BLaER1 treated with 17β-estradiol and CSF1 and Interleukin-3, amounts not matched to agents 10 nM and 100 nM (cell line): ENCODE measurements at regions not wholly inside any gene's neighbourhood (a gene's known extent, or its start where the extent isn't known, plus 50 kb on each side); places are given as distances from the start of the nearest gene placed in this dataset.

Source experiments
- H3K27ac ChIP-seq, 11 experiments: shearing (Covaris generic); formaldehyde crosslinking; 2 replicates each; pipeline ENCODE4 v1.8.1; 2022
- H3K27me3 ChIP-seq, 11 experiments: shearing (Covaris generic); formaldehyde crosslinking; 2 replicates each; pipeline ENCODE4 v1.8.1; 2022
- H3K36me3 ChIP-seq, 11 experiments: shearing (Covaris generic); formaldehyde crosslinking; 2 replicates each; pipeline ENCODE4 v1.8.1; 2022
- H3K4me1 ChIP-seq, 10 experiments: shearing (Covaris generic); formaldehyde crosslinking; 2 replicates each; pipeline ENCODE4 v1.8.1; 2022
- H3K4me2 ChIP-seq, 11 experiments: shearing (Covaris generic); formaldehyde crosslinking; 2 replicates each; pipeline ENCODE4 v1.8.1; 2022
- H3K4me3 ChIP-seq, 10 experiments: shearing (Covaris generic); formaldehyde crosslinking; 2 replicates each; pipeline ENCODE4 v1.8.1; 2022
- H3K9ac ChIP-seq, 11 experiments: shearing (Covaris generic); formaldehyde crosslinking; 2 replicates each; pipeline ENCODE4 v1.8.1; 2022
- H3K9me3 ChIP-seq, 11 experiments: shearing (Covaris generic); formaldehyde crosslinking; replicated peaks in 1 of 11; 2 replicates each; pipeline ENCODE4 v1.8.1; 2022
- H4K20me1 ChIP-seq, 11 experiments: shearing (Covaris generic); formaldehyde crosslinking; 2 replicates each; pipeline ENCODE4 v1.8.1; 2022
- Cebpa-rat ChIP-seq, 11 experiments: shearing (Covaris generic); IDR thresholded peaks; 2 replicates each; pipeline ENCODE4 v1.8.1; 2022

GRCh38 chr18:54712758-54713157, 115.5 kb upstream of the RAB27B start:
- no peak overlapping the region for H3K27ac ChIP-seq
- no peak overlapping the region for H3K4me3 ChIP-seq
- peak overlapping the region in 1 of 11 experiments; percentile 14; a peak in 1 of 22 replicates for H3K4me2 ChIP-seq
- no peaks in the 10 kb centered on the region for H3K36me3 ChIP-seq
- H3K9me3 ChIP-seq, result peaks cover 3 to 12% (median 5%) of the 10 kb centered on the region in 11 experiments; a peak in 13 of 22 replicates
- no peak for TF ChIP-seq Cebpa-rat (IDR thresholded peaks at IDR 0.05)
- H3K27me3 ChIP-seq, result peaks cover 0 to 61% (median 0%) of the 10 kb centered on the region in 11 experiments; a peak in 7 of 22 replicates
- H3K9ac ChIP-seq, result no peak overlapping the region
- H4K20me1 ChIP-seq, result no peaks in the 10 kb centered on the region
- peaks cover 5 to 28% (median 10%) of the 10 kb centered on the region in 10 experiments for H3K4me1 ChIP-seq

GRCh38 chr18:54713386-54713785, 114.9 kb upstream of the RAB27B start:
- Histone ChIP-seq H3K36me3 (no peaks in the 10 kb centered on the region), H4K20me1 (peaks cover 0 to 2% (median 0%) of the 10 kb centered on the region in 11 experiments; a peak in 1 of 22 replicates), H3K4me3 (no peak overlapping the region), H3K4me1 (peaks cover 9 to 32% (median 15%) of the 10 kb centered on the region in 10 experiments), H3K4me2 (peak overlapping the region in 3 of 11 experiments; percentile 17 to 36 (median 26); a peak in 5 of 22 replicates), H3K27me3 (peaks cover 0 to 63% (median 0%) of the 10 kb centered on the region in 11 experiments; a peak in 7 of 22 replicates), H3K27ac (no peak overlapping the region), H3K9ac (no peak overlapping the region), H3K9me3 (peaks cover 0 to 7% (median 0%) of the 10 kb centered on the region in 11 experiments; a peak in 2 of 22 replicates)
- no peak for TF ChIP-seq Cebpa-rat (IDR thresholded peaks at IDR 0.05)

DNA sequence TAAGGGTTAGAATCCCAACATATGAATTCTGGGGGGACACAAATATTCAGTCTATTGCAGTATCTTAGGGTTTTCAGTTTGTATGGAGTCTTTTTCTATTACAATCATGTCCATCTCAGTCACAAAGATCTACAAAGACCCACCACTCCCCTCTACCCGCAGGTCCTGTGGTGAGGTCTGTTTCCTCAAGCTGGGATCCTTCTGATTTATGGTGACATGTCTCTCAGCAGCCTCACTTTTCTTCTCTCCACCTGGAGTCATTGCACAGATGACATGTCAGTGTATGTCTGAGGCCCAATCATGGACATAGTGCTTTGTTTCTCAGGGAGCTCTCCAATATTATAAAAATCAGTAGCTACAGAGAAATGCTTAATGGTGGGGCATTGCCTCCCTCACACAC, 113.4 kb upstream of the RAB27B start:
- TF ChIP-seq Cebpa-rat (IDR thresholded peaks at IDR 0.05), result no peak
- no peaks in the 10 kb centered on the region for H3K36me3 ChIP-seq
- H3K4me3 ChIP-seq, result no peak overlapping the region
- no peak overlapping the region for H3K27ac ChIP-seq
- H3K9me3 ChIP-seq, result peaks cover 0 to 7% (median 0%) of the 10 kb centered on the region in 11 experiments; a peak in 2 of 22 replicates
- H3K9ac ChIP-seq, result no peak overlapping the region
- peaks cover 0 to 4% (median 0%) of the 10 kb centered on the region in 11 experiments; a peak in 1 of 22 replicates for H4K20me1 ChIP-seq
- peaks cover 14 to 44% (median 22%) of the 10 kb centered on the region in 10 experiments for H3K4me1 ChIP-seq
- H3K4me2 ChIP-seq, result no peak overlapping the region
- peaks cover 0 to 73% (median 0%) of the 10 kb centered on the region in 11 experiments; a peak in 7 of 22 replicates for H3K27me3 ChIP-seq

GRCh38 chr18:54716586-54716985, 111.7 kb upstream of the RAB27B start:
- Histone ChIP-seq H3K4me2 (peak overlapping the region in 6 of 11 experiments; percentile 78 to 89 (median 87); a peak in 6 of 22 replicates), H3K27ac (no peak overlapping the region), H3K36me3 (no peaks in the 10 kb centered on the region), H3K9ac (no peak overlapping the region), H3K9me3 (peaks cover 0 to 7% (median 0%) of the 10 kb centered on the region in 11 experiments; a peak in 3 of 22 replicates), H3K27me3 (peaks cover 0 to 90% (median 0%) of the 10 kb centered on the region in 11 experiments; a peak in 7 of 22 replicates), H3K4me3 (no peak overlapping the region), H3K4me1 (peaks cover 14 to 43% (median 22%) of the 10 kb centered on the region in 10 experiments), H4K20me1 (peaks cover 0 to 4% (median 0%) of the 10 kb centered on the region in 11 experiments; a peak in 1 of 22 replicates)
- TF ChIP-seq Cebpa-rat (IDR thresholded peaks at IDR 0.05), result no peak

- TF ChIP-seq Cebpa-rat (IDR thresholded peaks at IDR 0.05), result peak in 5 of 11 experiments; percentile 17 to 88 (median 29); a peak in 5 of 22 replicates
- peak overlapping the region in 8 of 10 experiments; percentile 5 to 57 (median 44); a peak in 9 of 20 replicates for H3K4me3 ChIP-seq
- peaks cover 14 to 43% (median 22%) of the 10 kb centered on the region in 10 experiments for H3K4me1 ChIP-seq
- H3K9ac ChIP-seq, result peak overlapping the region in 5 of 11 experiments; percentile 5 to 57 (median 26); a peak in 7 of 22 replicates
- H3K36me3 ChIP-seq, result no peaks in the 10 kb centered on the region
- peaks cover 0 to 4% (median 0%) of the 10 kb centered on the region in 11 experiments; a peak in 1 of 22 replicates for H4K20me1 ChIP-seq
- peaks cover 0 to 92% (median 0%) of the 10 kb centered on the region in 11 experiments; a peak in 7 of 22 replicates for H3K27me3 ChIP-seq
- H3K9me3 ChIP-seq, result peaks cover 0 to 7% (median 0%) of the 10 kb centered on the region in 11 experiments; a peak in 3 of 22 replicates
- peak overlapping the region; percentile 54 to 89 (median 83) for H3K4me2 ChIP-seq
- peak overlapping the region in 7 of 11 experiments; percentile 5 to 67 (median 47); a peak in 11 of 22 replicates for H3K27ac ChIP-seq
Measured at GRCh38 chr18:54717673-54718407, 110.4 kb upstream of the RAB27B start.

DNA sequence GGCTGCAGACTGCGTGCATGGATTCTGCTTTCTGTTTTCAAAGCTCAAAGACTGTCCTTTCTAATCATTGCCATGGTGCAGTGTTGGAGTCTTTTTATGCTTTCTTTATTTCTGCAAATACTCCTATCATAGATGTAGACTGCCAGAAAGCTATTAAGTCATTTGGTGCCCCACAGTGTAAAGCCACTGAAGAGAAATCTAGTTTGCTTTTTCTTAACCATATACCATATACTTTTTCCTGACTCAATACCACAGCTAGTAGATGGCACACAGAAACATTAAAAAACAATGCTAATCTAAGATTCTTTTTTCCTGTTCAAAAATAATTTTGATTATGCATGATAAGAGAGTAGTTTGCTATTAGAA, 109.9 kb upstream of the RAB27B start:
- H3K36me3 ChIP-seq, result no peaks in the 10 kb centered on the region
- no peak overlapping the region for H3K9ac ChIP-seq
- H3K27ac ChIP-seq, result no peak overlapping the region; a peak in 1 of 22 replicates
- peak overlapping the region in 3 of 10 experiments; percentile 16 to 46 (median 17); a peak in 3 of 20 replicates for H3K4me3 ChIP-seq
- H3K9me3 ChIP-seq, result peaks cover 0 to 7% (median 0%) of the 10 kb centered on the region in 11 experiments; a peak in 3 of 22 replicates
- H3K27me3 ChIP-seq, result peaks cover 0 to 90% (median 0%) of the 10 kb centered on the region in 11 experiments; a peak in 7 of 22 replicates
- H4K20me1 ChIP-seq, result peaks cover 0 to 4% (median 0%) of the 10 kb centered on the region in 11 experiments; a peak in 1 of 22 replicates
- TF ChIP-seq Cebpa-rat (IDR thresholded peaks at IDR 0.05), result no peak
- H3K4me1 ChIP-seq, result peaks cover 14 to 39% (median 22%) of the 10 kb centered on the region in 10 experiments
- peak overlapping the region; percentile 54 to 89 (median 83) for H3K4me2 ChIP-seq

DNA sequence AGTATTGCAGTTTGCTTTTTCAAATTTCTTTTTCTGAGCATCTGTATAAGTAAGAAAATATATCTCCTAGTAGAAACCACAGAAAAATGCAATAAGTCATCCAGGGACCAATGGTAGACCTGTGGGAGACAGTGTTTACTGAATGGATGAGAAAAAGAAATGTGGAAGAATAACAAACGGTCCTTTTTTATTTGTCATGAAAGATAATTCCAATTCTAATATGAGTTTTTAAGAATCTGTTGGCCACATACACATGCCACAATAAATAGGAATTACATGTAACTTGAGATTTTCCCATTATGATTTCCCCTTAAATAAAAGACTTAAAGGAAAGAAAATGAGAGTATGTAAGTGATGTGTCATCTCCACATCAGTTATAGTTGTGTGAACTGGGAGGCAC, 107.7 kb upstream of the RAB27B start:
- no peaks in the 10 kb centered on the region for H3K36me3 ChIP-seq
- H3K4me3 ChIP-seq, result no peak overlapping the region
- no peak overlapping the region for H3K9ac ChIP-seq
- peaks cover 0 to 83% (median 0%) of the 10 kb centered on the region in 11 experiments; a peak in 7 of 22 replicates for H3K27me3 ChIP-seq
- H3K27ac ChIP-seq, result no peak overlapping the region
- H3K4me2 ChIP-seq, result no peak overlapping the region
- no peak for TF ChIP-seq Cebpa-rat (IDR thresholded peaks at IDR 0.05)
- peaks cover 0 to 12% (median 4%) of the 10 kb centered on the region in 11 experiments; a peak in 7 of 22 replicates for H3K9me3 ChIP-seq
- H3K4me1 ChIP-seq, result peaks cover 14 to 35% (median 22%) of the 10 kb centered on the region in 10 experiments
- peaks cover 0 to 4% (median 0%) of the 10 kb centered on the region in 11 experiments; a peak in 1 of 22 replicates for H4K20me1 ChIP-seq

DNA sequence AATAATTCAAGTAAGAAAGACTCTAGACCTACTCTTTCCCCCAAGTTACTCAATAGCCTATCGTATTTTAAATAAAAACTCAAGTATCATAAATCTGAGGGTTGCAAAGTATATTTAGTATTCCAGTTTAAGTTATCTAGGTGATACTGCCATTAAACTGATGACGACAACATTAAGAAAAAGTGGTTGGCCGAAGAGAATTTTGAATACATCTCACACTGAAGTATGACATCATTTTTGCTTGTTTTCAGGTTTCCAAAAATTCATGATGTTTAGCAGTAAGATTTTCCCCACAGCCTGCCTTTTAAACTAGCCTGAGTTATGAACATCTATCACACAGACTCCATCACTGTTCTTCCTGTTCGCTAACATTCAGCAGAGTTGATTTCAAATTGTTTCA, 102.1 kb upstream of the RAB27B start:
- Histone ChIP-seq H3K4me1 (0 out of 20 replicates have a peak, but pooled peaks cover 0 to 5% (median 0%) of the 10 kb centered on the region in 10 experiments), H3K9ac (no peak overlapping the region), H3K9me3 (peaks cover 0 to 18% (median 4%) of the 10 kb centered on the region in 11 experiments; a peak in 8 of 22 replicates), H3K4me2 (no peak overlapping the region), H4K20me1 (no peaks in the 10 kb centered on the region), H3K27me3 (peaks cover 0 to 40% (median 0%) of the 10 kb centered on the region in 11 experiments; a peak in 6 of 22 replicates), H3K27ac (no peak overlapping the region), H3K36me3 (no peaks in the 10 kb centered on the region), H3K4me3 (no peak overlapping the region)
- no peak for TF ChIP-seq Cebpa-rat (IDR thresholded peaks at IDR 0.05)
